ENCODE measurements at regions not wholly inside any gene's neighbourhood (a gene's known extent, or its start where the extent isn't known, plus 50 kb on each side); places are given as distances from the start of the nearest gene placed in this dataset.
"Not testable (repeated sequence)": the region's sequence is repeated elsewhere in the genome, so short reads cannot be mapped to it uniquely, and the experiment has no call there.

GRCh38 chr6:141209890-141210289, 922.8 kb upstream of the GJE1 start:
- no peak for DNase-seq

- DNase-seq = no peak
These were observed 924.6 kb upstream of the GJE1 start for GRCh38 chr6:141208101-141208500.

- no peak for DNase-seq
These were observed 928.7 kb upstream of the GJE1 start for GRCh38 chr6:141203902-141204575.

- DNase-seq = no peak
These were observed 930.1 kb upstream of the GJE1 start for GRCh38 chr6:141202626-141203025.

DNA sequence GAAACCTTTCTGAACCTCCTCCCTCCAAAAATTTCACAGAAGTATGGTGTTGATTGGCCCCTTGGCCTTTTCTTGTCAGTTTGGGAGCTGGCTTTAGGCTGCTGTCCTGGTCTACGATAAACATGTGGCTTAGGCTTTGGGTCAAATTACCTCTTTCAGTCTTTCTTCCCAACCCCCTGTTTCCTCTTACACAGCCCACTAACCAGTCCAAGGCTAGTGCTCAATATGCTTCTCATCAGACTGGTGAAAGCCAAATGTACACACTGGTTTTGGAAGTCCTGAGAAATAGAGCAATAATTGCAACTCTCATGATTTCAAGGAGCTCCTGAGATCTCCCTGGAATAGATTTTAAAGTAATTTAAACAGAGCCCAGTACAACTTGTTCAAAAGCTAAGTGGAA, 933.7 kb upstream of the GJE1 start:
- no peak for DNase-seq

DNA sequence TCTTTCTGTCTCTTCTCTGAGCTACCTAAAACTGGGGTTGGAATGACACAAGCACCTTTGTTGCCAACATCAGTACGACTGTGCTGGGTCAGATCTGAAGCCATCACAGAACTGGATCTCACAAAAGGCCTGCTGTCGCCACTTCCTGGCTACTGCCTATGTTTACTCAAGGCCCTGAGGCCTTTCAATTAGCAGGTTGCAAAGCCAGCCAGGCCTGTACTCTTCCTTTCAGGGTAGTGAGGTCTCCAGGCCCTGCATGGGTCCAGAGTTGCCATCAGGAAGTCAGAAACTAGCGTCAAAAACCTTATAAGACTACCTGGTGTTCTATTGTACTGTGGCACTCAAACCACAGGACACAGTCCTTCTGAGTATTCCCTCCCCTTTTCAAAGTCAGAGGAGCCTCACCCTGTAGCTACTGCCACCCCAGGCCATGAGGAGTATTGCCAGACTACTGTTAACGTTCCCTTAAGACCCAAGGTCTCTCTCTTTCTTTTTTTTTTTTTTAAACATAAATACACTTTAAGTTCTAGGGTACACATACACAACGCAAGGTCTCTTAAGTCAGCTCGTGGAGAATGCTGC, 937.4 kb upstream of the GJE1 start:
- no peak for DNase-seq

DNA sequence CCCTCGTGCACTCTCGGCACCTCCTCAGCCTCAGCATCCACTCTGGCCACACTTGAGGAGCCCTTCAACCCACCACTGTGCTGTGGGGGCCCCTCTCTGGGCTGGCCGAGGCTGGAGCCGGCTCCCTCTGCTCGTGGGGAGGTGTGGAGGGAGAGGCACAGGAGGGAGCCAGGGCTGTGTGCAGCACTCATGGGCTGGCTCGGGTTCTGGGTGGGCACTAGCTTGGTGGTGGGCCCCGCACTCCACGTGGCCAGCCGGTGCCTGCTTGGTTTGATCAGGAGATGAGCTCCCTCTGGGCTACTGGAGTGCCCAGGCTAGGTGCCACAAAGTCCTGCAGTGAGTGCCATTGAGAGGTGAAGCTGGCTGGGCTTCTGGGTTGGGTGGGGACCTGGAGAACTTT, 949.4 kb upstream of the GJE1 start:
- no peak for DNase-seq

- not testable (repeated sequence) for DNase-seq
These were observed 957.3 kb upstream of the GJE1 start for GRCh38 chr6:141175458-141175857.

DNA sequence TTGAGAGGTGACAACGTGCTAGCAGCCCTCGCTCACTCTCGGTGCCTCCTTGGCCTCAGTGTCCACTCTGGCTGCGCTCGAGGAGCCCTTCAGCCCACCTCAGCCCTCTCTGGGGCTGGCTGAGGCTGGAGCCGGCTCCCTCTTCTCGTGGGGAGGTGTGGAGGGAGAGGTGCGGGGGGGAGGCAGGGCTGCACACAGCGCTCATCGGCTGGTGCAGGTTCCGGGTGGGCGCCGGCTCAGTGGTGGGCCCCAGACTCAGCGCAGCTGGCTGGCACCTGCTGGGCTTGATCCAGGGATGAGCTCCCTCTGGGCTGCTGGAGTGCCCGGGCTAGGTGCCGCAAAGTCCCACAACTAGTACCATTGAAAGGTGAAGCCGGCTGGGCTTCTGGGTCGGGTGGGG, 957.8 kb upstream of the GJE1 start:
- DNase-seq = no peak

- DNase-seq = no peak
These were observed 959.2 kb upstream of the GJE1 start for GRCh38 chr6:141173529-141173928.

DNA sequence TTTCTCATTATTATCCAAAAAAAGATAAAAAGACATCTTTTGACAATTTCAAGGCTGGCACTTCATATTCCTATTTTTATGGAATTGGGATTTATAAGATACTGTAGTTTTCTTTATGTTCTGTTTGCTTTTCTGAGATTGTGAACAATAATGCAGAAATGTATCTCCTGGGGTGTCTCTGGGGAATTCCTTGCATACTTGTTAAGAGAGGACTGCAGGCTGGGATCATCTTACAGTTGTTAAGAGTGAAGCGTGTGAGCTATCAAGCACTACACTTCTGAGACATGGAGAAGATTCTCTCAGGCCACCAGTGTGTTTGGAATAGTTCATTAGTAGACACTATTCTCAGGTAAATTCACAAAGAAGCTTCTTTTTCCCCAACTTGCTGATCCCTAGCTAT, 963.3 kb upstream of the GJE1 start:
- DNase-seq = peak; percentile 31

DNA sequence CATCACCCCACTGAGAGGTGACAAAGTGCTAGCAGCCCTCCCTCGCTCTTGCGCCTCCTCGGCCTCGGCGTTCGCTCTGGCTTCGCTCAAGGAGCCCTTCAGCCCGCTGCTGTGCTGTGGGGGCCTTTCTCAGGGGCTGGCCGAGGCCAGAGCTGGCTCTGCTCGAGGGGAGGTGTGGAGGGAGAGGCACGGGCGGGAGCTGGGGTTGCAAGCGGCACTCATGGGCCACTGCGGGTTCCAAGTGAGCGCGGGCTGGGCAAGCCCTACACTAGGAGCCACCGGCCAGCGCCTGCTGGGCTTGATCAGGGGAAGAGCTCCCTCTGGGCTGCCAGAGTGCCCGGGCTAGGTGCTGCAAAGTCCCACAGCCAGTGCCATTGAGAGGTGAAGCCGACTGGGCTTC, 964.8 kb upstream of the GJE1 start:
- no peak for DNase-seq

GRCh38 chr6:141165002-141165665, 967.6 kb upstream of the GJE1 start:
- DNase-seq = peak; percentile 46

DNA sequence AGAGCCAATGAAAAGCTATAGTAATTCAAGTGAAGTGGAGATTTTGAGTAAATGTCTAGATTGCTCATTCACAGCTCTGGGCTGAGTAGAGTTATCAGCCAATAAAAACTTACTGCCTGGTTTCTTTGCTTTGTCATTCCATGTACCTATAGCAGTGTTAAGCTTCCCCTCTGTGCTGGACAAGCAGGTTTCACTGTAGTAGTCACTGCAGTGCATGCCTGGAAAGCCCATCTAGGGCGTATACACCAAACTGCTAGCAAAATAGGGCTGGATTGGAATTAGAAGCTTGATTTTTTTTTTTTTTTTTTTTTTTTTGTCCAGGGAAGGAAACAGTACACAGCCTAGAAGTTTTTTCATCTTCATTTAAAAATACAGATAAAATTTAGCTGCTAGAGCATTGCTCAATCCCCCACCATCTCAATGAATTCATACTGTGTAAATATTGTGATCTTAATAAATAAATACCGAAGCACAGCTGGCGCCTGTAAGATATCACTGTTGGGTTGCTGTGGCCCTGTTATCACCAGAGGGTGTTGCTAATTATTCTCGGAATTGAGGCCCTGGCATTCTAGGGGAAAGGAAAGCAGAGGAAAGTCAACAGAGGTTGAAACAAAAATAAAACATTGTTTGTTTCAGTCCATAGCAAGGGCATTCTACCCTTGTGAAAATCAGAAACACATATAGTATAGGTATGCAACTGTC, 968.5 kb upstream of the GJE1 start:
- no peak for DNase-seq

DNA sequence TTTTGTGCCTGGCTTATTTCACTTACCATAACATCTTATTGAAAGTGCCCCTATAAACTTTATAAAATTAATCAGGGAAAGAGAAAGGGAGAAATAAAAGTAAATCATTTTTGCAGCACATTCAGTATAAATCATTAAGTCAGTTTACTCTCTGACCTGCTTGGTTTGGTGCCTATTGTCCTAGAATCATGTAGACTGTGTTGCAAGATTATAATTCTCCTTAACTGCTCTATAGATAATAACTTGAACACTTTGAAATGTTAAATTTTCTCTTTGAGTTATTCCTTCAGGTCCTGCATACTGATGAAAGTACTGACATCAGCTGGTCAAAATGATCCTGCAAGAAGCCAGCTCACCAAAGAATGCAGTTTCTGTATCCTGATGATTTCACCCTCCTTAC, 969.6 kb upstream of the GJE1 start:
- no peak for DNase-seq

DNA sequence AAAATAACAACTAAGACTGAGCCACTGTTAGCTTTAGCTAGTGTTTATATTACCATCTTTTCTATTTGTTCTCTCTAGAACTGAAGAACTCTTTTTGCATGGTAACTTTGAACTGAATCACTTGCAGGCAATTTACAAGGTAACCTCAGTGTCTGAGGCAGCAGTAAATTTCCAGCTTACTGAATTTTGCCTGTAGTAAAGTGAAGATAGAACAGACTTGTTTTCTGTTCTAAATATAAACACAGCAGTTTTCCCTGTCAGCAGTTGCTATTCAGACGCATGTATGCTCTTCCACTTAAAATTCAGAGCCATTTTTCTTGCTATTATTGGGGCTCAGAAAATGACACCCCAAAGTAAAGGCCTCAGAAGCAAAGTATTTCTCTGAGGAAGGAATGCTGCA, 974.0 kb upstream of the GJE1 start:
- DNase-seq = no peak

DNA sequence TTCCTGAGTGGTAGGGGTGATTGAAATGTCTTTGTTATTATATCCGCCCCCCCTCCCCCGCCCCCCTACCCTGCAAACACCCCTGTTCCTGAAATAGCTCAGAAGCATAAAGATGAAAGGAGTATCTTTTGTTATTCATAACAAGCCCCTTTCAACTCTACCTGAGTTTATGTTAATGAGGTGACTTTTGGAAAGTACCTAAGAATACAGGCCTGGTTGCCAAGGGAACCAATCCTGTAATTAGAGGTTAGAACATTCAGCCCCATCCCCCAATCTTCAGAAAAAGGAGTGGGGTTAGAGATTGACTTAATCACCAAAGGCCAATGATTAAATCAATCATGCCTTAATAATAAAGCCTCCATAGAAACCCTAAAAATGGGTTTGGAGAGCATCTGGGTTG, 979.2 kb upstream of the GJE1 start:
- DNase-seq = no peak

DNA sequence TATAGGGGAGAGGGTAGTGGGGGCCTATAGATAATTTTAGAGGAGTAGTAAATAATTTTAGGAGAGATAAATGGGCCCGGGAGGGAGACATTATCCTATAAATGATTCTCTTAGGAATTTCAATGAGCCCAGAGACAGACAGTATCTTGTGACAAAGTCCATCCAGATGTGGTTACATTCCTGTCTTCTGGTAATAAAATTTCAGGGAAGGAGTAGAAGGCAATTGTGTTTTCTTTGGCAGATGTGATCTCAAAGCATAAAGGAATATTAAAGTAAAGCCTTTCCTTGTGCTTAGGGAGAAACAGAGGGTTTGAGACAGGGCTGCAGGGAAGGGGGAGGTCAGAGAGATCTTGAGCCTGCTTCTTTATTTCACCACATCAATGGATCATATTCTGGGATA, 979.8 kb upstream of the GJE1 start:
- DNase-seq = no peak

GRCh38 chr6:141151710-141152417, 980.9 kb upstream of the GJE1 start:
- no peak for DNase-seq

- DNase-seq = no peak
These were observed 990.9 kb upstream of the GJE1 start for GRCh38 chr6:141141870-141142269.

- DNase-seq = no peak
These were observed 991.8 kb upstream of the GJE1 start for GRCh38 chr6:141140905-141141304.

- DNase-seq = no peak
These were observed 993.3 kb upstream of the GJE1 start for GRCh38 chr6:141139461-141139860.

DNA sequence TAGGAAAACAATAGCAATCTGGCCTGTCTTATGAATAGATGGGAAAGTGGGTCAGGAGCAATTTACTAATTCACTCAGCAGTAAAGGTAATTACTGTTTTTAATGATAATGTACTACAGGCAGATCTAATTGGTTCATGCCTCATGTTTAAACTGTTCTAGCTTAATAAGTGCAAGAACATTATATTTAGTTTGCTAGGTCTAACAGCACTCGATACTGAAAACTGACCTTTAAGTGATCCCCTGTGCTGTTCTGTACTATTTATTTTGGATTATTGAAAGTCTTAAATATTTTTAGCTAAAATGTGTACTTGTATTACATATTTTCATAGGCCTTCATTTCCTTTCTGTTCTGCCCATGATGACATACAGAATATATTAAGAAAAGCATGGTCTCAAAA, 998.0 kb upstream of the GJE1 start:
- no peak for DNase-seq
